Ureter (tissue), 1 donor: ENCODE measurements at regions not wholly inside any gene's neighbourhood (a gene's known extent, or its start where the extent isn't known, plus 50 kb on each side); places are given as distances from the start of the nearest gene placed in this dataset.
A peak's percentile ranks its signal among the peaks of the same experiment; 100 is the strongest.
"Not testable (repeated sequence)": the region's sequence is repeated elsewhere in the genome, so short reads cannot be mapped to it uniquely, and the experiment has no call there.

Experiments used
- DNase-seq: peaks from one replicate; pipeline ENCODE4 v3.0.0-alpha.2; 2020; ENCODE audit warnings: low spot score
- donor health status: DM: yes; HTN: yes; CAD: no.

DNA sequence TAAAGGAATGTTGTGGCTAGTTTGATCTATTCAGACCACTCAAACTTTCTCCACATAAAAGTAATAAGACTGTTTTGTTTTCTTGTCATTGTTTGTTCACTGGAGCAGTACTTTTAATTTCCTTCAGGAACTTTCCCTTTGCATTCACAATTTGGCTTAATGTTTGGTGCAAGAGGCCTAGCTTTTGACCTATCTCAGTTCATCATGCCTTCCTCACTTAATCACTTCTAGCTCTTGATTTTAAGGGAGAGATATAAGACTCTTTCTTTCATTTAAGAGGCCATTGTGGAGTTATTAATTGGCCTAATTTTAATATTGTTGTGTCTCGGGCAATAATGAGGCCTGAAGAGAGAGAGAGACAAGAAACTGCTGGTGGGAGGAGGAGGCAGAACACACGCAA, 371.7 kb upstream of the DEPDC1 start:
- DNase-seq: no peak

GRCh38 chr1:68873144-68873543, 376.3 kb upstream of the DEPDC1 start:
- DNase-seq: no peak

- not testable (repeated sequence) for DNase-seq
Observed at GRCh38 chr1:68881330-68882194, 384.7 kb upstream of the DEPDC1 start.

DNA sequence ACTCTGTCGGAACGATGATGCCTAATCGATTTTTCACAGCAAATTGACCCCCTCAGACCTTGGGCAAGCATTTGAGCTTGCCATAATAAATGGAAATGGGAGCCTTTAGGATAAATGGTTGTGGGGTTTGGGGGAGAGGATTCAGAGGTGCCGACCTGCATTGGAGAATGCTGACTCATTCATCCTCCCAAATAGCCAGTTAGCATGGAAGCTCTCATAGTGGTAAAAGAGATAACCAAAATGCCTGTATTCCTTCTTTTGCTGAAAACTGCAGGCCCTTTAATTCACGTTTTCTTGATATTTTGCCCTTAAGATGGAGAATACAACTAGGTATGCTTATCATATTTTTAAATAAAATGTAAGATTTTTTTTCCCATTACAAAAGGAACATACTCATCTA, 392.6 kb upstream of the DEPDC1 start:
- no peak for DNase-seq

DNA sequence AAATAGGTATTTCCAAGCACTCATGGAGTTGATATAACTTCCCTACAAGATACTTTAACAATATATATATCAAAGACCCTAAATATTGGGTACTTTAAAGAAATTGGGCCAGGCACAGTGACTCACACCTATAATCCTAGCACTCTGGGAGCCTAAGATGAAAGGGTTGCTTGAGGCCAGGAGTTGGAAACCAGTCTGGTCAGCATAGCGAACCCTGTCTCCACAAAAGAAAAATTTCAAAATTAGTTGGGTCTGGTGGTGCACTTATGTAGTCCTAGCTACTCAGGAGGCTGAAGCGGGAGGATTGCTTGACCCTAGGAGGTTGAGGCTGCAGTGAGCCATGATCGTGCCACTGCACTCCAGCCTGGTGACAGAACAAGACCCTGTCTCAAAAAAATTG, 393.9 kb upstream of the DEPDC1 start:
- DNase-seq: no peak

DNA sequence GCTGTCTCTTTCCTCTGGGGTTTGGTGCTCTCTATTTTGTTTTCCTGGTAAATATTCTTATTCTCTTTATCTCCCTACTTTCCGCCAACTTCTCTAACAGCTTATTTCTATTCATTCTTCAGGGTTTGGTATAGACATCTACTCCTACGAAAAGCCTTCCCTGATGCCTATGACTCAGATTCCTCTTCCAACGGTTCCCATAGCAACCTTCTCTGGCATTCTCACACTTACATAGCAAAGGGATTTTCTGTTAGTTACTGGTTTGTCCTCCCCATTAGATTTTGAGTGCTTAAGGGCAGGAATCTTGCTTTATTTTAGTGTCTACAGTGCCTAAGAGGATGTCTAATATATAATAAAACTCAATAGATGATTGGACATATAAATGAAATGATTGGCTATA, 407.6 kb upstream of the DEPDC1 start:
- no peak for DNase-seq

GRCh38 chr1:68906431-68906830, 409.5 kb upstream of the DEPDC1 start:
- no peak for DNase-seq

- no peak for DNase-seq
Observed at GRCh38 chr1:68907491-68907890, 410.6 kb upstream of the DEPDC1 start.

DNA sequence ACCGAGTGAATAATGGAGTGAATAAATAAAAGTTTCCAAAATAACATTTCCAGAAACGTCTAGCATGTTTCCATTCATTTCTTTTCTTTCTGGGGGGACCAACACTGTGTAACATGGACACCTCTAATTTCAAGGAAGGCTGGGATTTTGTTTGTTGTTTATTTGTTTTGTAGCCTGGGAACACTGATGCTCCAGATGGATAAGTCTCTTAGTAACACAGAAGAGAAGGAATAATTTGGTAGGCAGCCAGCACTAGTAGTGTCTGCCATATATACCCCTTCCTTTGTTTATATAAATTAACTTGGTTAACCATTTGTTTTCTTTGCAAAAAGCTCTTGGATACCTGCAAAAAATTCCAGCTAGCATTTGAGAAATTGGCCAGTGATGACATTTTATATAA, 411.4 kb upstream of the DEPDC1 start:
- no peak for DNase-seq

DNA sequence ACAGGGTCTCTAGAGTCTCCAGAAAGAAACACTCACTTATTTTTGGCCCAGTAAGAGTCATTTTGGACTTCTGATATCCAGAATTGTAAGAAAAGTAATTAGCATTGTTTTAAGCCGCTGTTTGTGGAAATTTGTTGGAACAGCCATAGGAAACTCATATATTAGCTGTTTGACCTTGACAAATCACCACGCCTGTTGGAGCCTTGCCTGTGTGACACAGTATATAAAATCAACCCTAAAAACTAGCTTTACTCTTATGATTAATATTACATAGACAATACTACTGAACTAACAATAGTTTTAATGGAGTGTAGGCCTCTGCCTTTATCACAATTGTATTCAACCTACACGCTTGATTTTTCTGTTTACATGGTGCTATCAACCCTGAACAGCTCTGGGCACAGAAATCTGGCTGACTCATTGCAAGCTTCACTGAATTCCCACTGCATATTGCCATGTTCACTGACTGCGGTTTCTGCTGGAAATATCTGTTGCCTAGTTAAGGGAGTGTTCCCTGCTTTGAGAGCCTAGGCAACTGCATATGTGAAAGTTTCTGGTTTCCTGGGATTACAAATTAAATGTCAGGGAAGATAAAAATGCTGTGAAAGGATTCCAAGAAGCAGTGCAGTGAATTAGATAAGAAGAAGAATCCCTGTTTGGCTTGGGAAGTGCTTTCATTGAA, 419.5 kb upstream of the DEPDC1 start:
- peak; percentile 59 for DNase-seq

GRCh38 chr1:68917456-68917855, 420.6 kb upstream of the DEPDC1 start:
- DNase-seq: no peak

DNA sequence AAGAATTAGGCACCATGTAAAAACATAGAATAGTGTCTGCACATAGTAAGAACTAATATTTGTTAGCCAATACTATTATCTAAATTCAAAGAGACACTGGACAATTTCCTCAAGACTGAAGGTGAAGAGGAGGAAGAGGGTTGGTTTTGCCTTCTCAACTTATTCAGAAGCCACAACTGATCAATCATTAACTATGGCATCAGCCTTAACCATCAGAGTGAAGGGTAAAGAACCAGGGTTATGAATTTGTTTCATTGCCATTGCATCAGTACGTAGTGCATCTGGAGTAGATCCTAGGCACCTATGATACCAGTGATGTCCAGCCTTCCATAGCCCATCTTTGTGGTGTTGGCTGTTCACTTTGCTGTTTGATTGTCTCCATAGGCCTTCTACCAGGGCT, 421.7 kb upstream of the DEPDC1 start:
- DNase-seq: no peak

DNA sequence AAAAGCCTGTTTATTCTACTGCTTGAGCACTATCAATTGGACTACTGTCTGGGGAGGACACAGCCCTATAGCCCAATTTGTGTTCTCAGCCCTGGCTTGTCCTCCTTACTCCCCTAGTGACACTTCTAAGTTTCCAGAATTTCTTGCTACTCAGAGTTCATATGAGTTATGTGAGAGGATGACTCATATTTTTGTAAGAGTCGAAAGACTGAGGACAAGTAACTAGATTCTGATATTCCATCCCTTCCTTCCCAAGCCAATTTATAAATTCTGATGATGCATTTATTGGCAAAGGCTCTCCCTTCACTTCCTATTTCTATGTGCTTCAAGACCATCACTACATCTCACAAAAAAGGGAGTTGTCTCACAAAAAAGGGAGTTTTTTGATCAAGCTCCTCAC, 422.2 kb upstream of the DEPDC1 start:
- no peak for DNase-seq

GRCh38 chr1:68923475-68924088, 426.7 kb upstream of the DEPDC1 start:
- not testable (repeated sequence) for DNase-seq

GRCh38 chr1:68930101-68930500, 433.2 kb upstream of the DEPDC1 start:
- DNase-seq: no peak

DNA sequence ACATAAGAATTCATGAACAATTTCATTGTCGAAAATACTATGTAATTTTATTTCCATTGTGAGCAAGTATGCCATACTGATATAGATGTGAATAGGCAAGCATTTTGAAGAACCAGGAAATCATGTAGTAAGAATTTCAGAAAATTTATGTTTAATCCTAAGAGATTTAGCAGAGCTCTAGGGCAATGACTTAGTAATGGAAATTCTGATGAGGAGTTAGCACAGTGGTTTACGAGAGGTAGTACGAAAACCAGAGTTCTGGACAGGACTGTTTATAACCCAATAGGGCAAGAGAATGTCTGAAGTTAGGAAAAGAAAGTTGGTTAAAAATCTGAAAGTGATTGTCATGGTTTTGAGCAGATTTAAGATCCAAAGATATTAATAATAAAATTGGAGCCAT, 439.6 kb upstream of the DEPDC1 start:
- DNase-seq: no peak

DNA sequence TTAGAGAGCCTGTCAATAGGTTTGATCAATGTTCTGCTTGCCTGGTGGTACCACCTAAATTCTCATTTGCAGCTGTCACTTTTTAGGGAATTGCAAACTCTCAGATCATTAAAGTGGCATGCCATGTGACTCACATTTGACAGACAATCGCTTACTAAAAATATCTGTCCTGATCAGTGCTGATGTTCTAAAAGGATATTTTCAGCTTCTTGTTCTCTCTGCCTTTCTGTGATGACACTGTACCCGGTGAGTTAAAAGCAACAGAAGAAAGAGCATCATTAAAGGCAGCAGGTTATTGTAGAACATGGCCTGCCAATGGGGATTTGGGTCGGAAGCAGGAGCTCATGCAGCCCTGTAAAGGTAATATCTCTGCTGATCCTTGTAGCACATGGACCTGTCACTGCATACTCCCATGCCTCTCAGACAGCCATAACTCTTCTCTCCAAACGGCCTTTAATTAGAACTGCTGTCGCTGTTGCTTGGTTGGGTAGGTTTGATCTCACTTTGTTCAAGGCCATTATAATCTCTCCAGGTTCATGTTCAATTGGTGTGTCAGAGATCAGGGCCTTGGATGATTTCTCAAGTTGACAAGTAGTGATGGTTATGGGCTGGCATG, 441.3 kb upstream of the DEPDC1 start:
- no peak for DNase-seq

DNA sequence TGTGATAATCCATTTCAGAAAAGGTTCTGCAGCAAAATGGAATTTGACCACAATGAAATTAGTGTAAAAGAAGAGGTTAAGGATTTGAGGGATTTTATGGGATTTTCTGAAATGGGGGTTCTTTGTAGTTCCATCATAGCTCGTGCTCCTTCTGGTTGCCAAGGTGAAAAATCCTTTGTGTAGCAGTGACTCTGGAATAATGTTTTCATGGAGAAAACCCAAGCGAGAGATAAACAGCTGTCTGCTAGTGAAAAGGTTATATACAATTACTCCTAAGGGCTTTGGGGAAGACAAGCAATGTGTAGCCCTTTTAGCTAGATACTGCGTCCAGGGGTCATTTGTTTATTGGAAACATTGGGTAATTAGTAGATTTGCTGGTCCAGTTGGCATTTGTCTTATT, 453.2 kb upstream of the DEPDC1 start:
- no peak for DNase-seq

GRCh38 chr1:68953311-68953710, 456.4 kb upstream of the DEPDC1 start:
- DNase-seq: no peak

- DNase-seq: no peak
Observed at GRCh38 chr1:68954841-68955240, 458.0 kb upstream of the DEPDC1 start.

DNA sequence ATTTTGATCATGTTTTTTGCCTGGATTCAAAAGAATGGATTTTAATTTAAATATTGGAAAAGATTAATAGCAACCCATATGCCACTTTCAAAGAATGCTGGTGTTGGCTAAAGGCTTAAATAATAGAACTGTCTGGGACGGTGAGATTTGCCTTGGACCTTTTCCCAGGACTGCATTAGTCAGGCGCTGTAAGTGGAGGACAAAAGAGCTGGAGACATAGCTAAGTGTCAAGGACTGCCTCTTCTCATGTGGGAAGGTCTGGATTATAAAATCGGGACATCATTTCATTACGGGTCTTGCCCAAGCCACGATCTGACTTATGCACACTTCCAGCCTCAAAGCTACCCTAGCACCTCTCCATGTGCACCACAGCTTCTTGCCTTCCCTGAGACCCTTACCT, 458.5 kb upstream of the DEPDC1 start:
- DNase-seq: no peak

DNA sequence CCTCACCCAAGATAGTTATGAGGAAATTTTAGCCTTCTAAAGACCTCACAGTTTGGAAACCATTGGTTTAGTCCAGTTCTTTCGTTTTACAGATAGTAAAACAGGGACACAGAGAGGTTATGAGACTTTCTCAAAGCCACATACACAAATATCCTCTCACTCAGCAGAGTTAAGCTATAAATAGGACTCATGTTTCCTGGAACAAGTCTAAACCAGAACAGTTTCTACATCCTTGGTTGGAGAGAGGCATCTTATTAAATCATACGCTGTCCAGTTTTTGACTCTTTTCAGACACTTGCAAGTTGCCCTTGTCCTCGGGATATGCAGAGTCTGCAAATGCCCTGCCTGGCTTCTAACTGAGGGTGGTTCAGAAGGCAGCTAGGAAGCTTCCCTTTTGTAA, 462.1 kb upstream of the DEPDC1 start:
- no peak for DNase-seq
